IMR-90 (cell line): ENCODE measurements at regions not wholly inside any gene's neighbourhood (a gene's known extent, or its start where the extent isn't known, plus 50 kb on each side); places are given as distances from the start of the nearest gene placed in this dataset.

Source experiments
- ATAC-seq: fragments of 200-7000 bp; cut with Tn5 transposase; 2 replicates; pipeline ENCODE4 v1.9.1; 2020; ENCODE audit warnings: low read depth, mild to moderate bottlenecking, moderate library complexity
- BruUV-seq: library from RNA; stranded (reverse); fragments of 400-500 nt; replicated peaks from 2 replicates; lab custom pipeline; 2021; lab: Mats Ljungman, UMichigan
- CTCF ChIA-PET: fragments of 300-600 bp; formaldehyde crosslinking; extraction: SDS; loops from one replicate; lab custom pipeline; 2021; ENCODE audit warnings: antibody characterized with exemption; lab: Yijun Ruan, JAX
- POLR2A ChIA-PET: fragments of 300-600 bp; sonication (Branson Sonifier 250); formaldehyde crosslinking; loops from one replicate; lab custom pipeline; 2022; ENCODE audit warnings: antibody characterized with exemption; ENCODE audit not compliant: unreplicated experiment; lab: Charles Lee
- DNase-seq: peaks from one replicate; pipeline ENCODE4 v3.0.0; 2013
- H2AFZ ChIP-seq: replicated peaks from 2 replicates; pipeline ENCODE3; 2013; ENCODE audit warnings: low read length, mild to moderate bottlenecking; ENCODE audit not compliant: poor library complexity
- H2AK5ac ChIP-seq: 2 replicates; pipeline ENCODE4 v1.6.1; 2013; ENCODE audit warnings: low read depth, low read length, inconsistent platforms
- H2AK9ac ChIP-seq: replicated peaks from 2 replicates; pipeline ENCODE3; 2013; ENCODE audit warnings: mild to moderate bottlenecking, low read depth, low read length, moderate library complexity; ENCODE audit not compliant: poor library complexity
- H2BK120ac ChIP-seq: 2 replicates; pipeline ENCODE4 v1.6.1; 2013; ENCODE audit warnings: low read depth, low read length, inconsistent platforms
- H2BK15ac ChIP-seq: 3 replicates; pipeline ENCODE4 v1.6.1; 2013; ENCODE audit warnings: low read depth, low read length, inconsistent platforms
- H2BK20ac ChIP-seq: 2 replicates; pipeline ENCODE4 v1.6.1; 2013; ENCODE audit warnings: low read depth, mild to moderate bottlenecking, inconsistent platforms, low read length, moderate library complexity
- H2BK5ac ChIP-seq: 2 replicates; pipeline ENCODE4 v1.6.1; 2013; ENCODE audit warnings: mild to moderate bottlenecking, low read depth, low read length, inconsistent platforms; ENCODE audit not compliant: poor library complexity, severe bottlenecking
- H3K14ac ChIP-seq: replicated peaks from 2 replicates; pipeline ENCODE4 v1.6.1; 2013; ENCODE audit warnings: low read depth, low read length, inconsistent platforms
- H3K18ac ChIP-seq: 2 replicates; pipeline ENCODE4 v1.6.1; 2013; ENCODE audit warnings: low read depth, low read length, control low read depth
- H3K23ac ChIP-seq: 2 replicates; pipeline ENCODE4 v1.6.1; 2013; ENCODE audit warnings: low read depth, low read length, inconsistent platforms
- H3K27ac ChIP-seq: 2 replicates; pipeline ENCODE4 v1.5.1; 2013; ENCODE audit warnings: mild to moderate bottlenecking, control low read depth, low read length; ENCODE audit not compliant: insufficient read depth
- H3K27me3 ChIP-seq: 2 replicates; pipeline ENCODE4 v1.6.1; 2013; ENCODE audit warnings: low read length; ENCODE audit not compliant: control insufficient read depth, insufficient read depth
- H3K36me3 ChIP-seq: 2 replicates; pipeline ENCODE4 v1.6.1; 2013; ENCODE audit warnings: low read length, mixed read lengths; ENCODE audit not compliant: control insufficient read depth, insufficient read depth
- H3K4ac ChIP-seq: 2 replicates; pipeline ENCODE4 v1.6.1; 2013; ENCODE audit warnings: low read depth, low read length, inconsistent platforms
- H3K4me1 ChIP-seq: 2 replicates; pipeline ENCODE4 v1.6.1; 2013; ENCODE audit warnings: low read length, mixed read lengths; ENCODE audit not compliant: control insufficient read depth, insufficient read depth
- H3K4me2 ChIP-seq: 2 replicates; pipeline ENCODE4 v1.6.1; 2013; ENCODE audit warnings: low read depth, mild to moderate bottlenecking, control low read depth, low read length, moderate library complexity
- H3K4me3 ChIP-seq: 2 replicates; pipeline ENCODE4 v1.5.1; 2013; ENCODE audit warnings: low read depth, mild to moderate bottlenecking, control low read depth, low read length, moderate library complexity; ENCODE audit not compliant: insufficient read depth
- H3K56ac ChIP-seq: 2 replicates; pipeline ENCODE4 v1.6.1; 2013; ENCODE audit warnings: low read length, inconsistent platforms; ENCODE audit not compliant: insufficient read depth; ENCODE audit errors: extremely low read depth
- H3K79me1 ChIP-seq, 2 experiments: 2 replicates each; pipeline ENCODE4 v1.6.1; 2013; ENCODE audit warnings: low read length in 2 of 2, inconsistent platforms in 1 of 2, low read depth in 1 of 2
- H3K9ac ChIP-seq: 2 replicates; pipeline ENCODE4 v1.6.1; 2013; ENCODE audit warnings: low read depth, low read length, control low read depth
- H3K9me1 ChIP-seq: 2 replicates; pipeline ENCODE4 v1.6.1; 2013; ENCODE audit warnings: low read length, inconsistent platforms; ENCODE audit not compliant: insufficient read depth
- H3K9me3 ChIP-seq: 2 replicates; pipeline ENCODE4 v1.6.1; 2013; ENCODE audit warnings: low read length; ENCODE audit not compliant: control insufficient read depth, insufficient read depth
- H4K20me1 ChIP-seq: 2 replicates; pipeline ENCODE4 v1.6.1; 2013; ENCODE audit warnings: low read length, inconsistent platforms; ENCODE audit not compliant: insufficient read depth
- H4K5ac ChIP-seq: 2 replicates; pipeline ENCODE4 v1.6.1; 2013; ENCODE audit warnings: mild to moderate bottlenecking, low read depth, low read length, control low read depth
- H4K8ac ChIP-seq, 2 experiments: 2 replicates each; pipeline ENCODE4 v1.6.1; 2013; ENCODE audit warnings: low read depth in 2 of 2, low read length in 2 of 2, control low read depth in 1 of 2, inconsistent platforms in 1 of 2
- H4K91ac ChIP-seq: 2 replicates; pipeline ENCODE4 v1.6.1; 2013; ENCODE audit warnings: low read depth, low read length, inconsistent platforms; ENCODE audit not compliant: insufficient read depth
- BHLHE40 ChIP-seq: fragments of 150-350 bp; IDR thresholded peaks from 2 replicates; pipeline ENCODE4 v1.6.1; 2016; ENCODE audit warnings: mild to moderate bottlenecking, low read depth, low read length
- CHD1 ChIP-seq: IDR thresholded peaks from 2 replicates; pipeline ENCODE4 v1.6.1; 2012; ENCODE audit warnings: low read depth, low read length, improper control_type of control experiment
- MAFK ChIP-seq: IDR thresholded peaks from 2 replicates; pipeline ENCODE4 v1.6.1; 2012; ENCODE audit warnings: low read depth, low read length, improper control_type of control experiment
- MAZ ChIP-seq: IDR thresholded peaks from 2 replicates; pipeline ENCODE4 v1.6.1; 2012; ENCODE audit warnings: low read depth, mild to moderate bottlenecking, low read length, improper control_type of control experiment, moderate library complexity, borderline replicate concordance
- NFE2L2 ChIP-seq: fragments of 150-350 bp; IDR thresholded peaks from 2 replicates; pipeline ENCODE4 v1.6.1; 2016; ENCODE audit warnings: low read depth, mild to moderate bottlenecking, low read length
- POLR2A ChIP-seq: IDR thresholded peaks from 2 replicates; pipeline ENCODE4 v1.6.1; 2012; ENCODE audit warnings: mild to moderate bottlenecking, low read depth, low read length
- SMC3 ChIP-seq: fragments of 150-350 bp; IDR thresholded peaks from 2 replicates; pipeline ENCODE4 v1.6.1; 2016; ENCODE audit warnings: low read depth, mild to moderate bottlenecking, antibody characterized with exemption, low read length, moderate library complexity
- WGBS, 2 experiments: methylation state at CpG; one replicate each; pipeline versions ENCODE4 v1.1.5 to v1.1.7; 2013; ENCODE audit warnings: missing lambda C conversion rate in 2 of 2; ENCODE audit not compliant: insufficient read length in 1 of 2; ENCODE audit errors: extremely low coverage in 2 of 2; 5-methylcytosine and 5-hydroxymethylcytosine counted together
- dilution Hi-C: fragments of 300-500 bp; cut with HindIII; formaldehyde crosslinking; loops from one replicate; pipeline ENCODE4 v1.14.3; 2018; ENCODE audit warnings: low sequenced_read_pairs; ENCODE audit not compliant: unreplicated experiment
- in situ Hi-C: fragments of 300-500 bp; cut with MboI; formaldehyde crosslinking; loops from 3 replicates; pipeline ENCODE4 v1.14.3; 2019; ENCODE audit warnings: low sequenced_read_pairs, inconsistent platforms, mixed read lengths
- intact Hi-C: fragments of 100-400 bp; cut with micrococcal nuclease; formaldehyde crosslinking; loops from 2 replicates; pipeline ENCODE4 v1.10.0; 2022
- TF ChIP-seq, protein P1 (sequence below): conservative IDR thresholded peaks from 2 replicates; pipeline ENCODE4 v1.5.1; 2012; ENCODE audit warnings: mild to moderate bottlenecking, low read depth, low read length, improper control_type of control experiment

DNA sequence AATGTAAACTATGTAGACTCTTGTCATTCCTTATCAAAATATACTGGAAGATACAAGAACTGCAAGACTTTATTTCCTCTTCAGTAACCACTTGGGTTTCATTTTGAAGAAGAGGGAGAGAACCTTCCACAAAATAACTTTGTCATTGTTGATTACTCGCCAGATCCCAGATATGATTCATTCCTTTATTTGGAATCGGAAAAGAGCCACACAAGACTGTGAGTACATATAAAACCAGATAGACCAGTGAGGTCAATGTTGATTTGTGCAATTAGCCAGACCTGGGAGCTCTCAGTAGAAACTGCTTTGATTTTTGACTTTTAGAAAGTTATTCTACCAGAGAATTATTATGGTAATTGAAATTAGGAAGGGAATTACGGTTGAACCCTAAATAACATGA, 146.1 kb downstream of the TMEM167A start:
- TF ChIP-seq MAZ (no peak), BHLHE40 (no peak), POLR2A (no peak), SMC3 (no peak), CHD1 (no peak), MAFK (no peak), NFE2L2 (no peak)
- TF ChIP-seq, protein P1, sequence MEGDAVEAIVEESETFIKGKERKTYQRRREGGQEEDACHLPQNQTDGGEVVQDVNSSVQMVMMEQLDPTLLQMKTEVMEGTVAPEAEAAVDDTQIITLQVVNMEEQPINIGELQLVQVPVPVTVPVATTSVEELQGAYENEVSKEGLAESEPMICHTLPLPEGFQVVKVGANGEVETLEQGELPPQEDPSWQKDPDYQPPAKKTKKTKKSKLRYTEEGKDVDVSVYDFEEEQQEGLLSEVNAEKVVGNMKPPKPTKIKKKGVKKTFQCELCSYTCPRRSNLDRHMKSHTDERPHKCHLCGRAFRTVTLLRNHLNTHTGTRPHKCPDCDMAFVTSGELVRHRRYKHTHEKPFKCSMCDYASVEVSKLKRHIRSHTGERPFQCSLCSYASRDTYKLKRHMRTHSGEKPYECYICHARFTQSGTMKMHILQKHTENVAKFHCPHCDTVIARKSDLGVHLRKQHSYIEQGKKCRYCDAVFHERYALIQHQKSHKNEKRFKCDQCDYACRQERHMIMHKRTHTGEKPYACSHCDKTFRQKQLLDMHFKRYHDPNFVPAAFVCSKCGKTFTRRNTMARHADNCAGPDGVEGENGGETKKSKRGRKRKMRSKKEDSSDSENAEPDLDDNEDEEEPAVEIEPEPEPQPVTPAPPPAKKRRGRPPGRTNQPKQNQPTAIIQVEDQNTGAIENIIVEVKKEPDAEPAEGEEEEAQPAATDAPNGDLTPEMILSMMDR: no peak
- H4K91ac ChIP-seq: no peak overlapping the region
- no peaks in the 10 kb centered on the region for H3K36me3 ChIP-seq
- no peak overlapping the region for H3K56ac ChIP-seq
- BruUV-seq: no TSS peak
- H4K5ac ChIP-seq: no peak overlapping the region
- H4K20me1 ChIP-seq: no peaks in the 10 kb centered on the region
- H3K9me1 ChIP-seq: no peaks in the 10 kb centered on the region
- no peak overlapping the region for H3K4ac ChIP-seq
- DNase-seq (peak; percentile 15), ATAC-seq (no peak)
- H2AFZ ChIP-seq: no peak overlapping the region
- in situ Hi-C loops: no loop called here
- no CpG with 5 or more reads among the region's 3 CpGs for WGBS, 2 experiments
- intact Hi-C loops: no loop called here
- dilution Hi-C loops: no loop called here
- H2BK20ac ChIP-seq: no peak overlapping the region
- H2BK5ac ChIP-seq: no peak overlapping the region
- no peaks in the 10 kb centered on the region for H3K79me1 ChIP-seq
- no peak overlapping the region for H3K23ac ChIP-seq
- H3K14ac ChIP-seq: no peak overlapping the region
- CTCF ChIA-PET: no interaction called here
- H3K9me3 ChIP-seq: no peaks in the 10 kb centered on the region
- H3K4me3 ChIP-seq: no peak overlapping the region
- no peak overlapping the region for H3K18ac ChIP-seq
- H3K4me1 ChIP-seq: no peaks in the 10 kb centered on the region
- H3K27ac ChIP-seq: no peak overlapping the region
- H3K27me3 ChIP-seq: no peaks in the 10 kb centered on the region
- H3K4me2 ChIP-seq: no peak overlapping the region
- H2AK5ac ChIP-seq: no peak overlapping the region
- no peak overlapping the region for H2BK15ac ChIP-seq
- POLR2A ChIA-PET: no interaction called here
- H4K8ac ChIP-seq: no peak overlapping the region
- no peak overlapping the region for H3K9ac ChIP-seq
- H2AK9ac ChIP-seq: no peak overlapping the region
- no peak overlapping the region for H2BK120ac ChIP-seq
